Karpas-422 (cell line): ENCODE measurements at regions not wholly inside any gene's neighbourhood (a gene's known extent, or its start where the extent isn't known, plus 50 kb on each side); places are given as distances from the start of the nearest gene placed in this dataset.
A peak's percentile ranks its signal among the peaks of the same experiment; 100 is the strongest.

Source experiments
- DNase-seq: peaks from one replicate; pipeline ENCODE4 v3.0.0-alpha.2; 2015
- H2AFZ ChIP-seq: fragments of 200-600 bp; sonication (generic); 2 replicates; pipeline ENCODE4 v1.6.1; 2014; ENCODE audit warnings: antibody characterized with exemption, low read length, mixed read lengths
- H3K27ac ChIP-seq: fragments of 200-600 bp; sonication (generic); 2 replicates; pipeline ENCODE4 v1.5.1; 2014; ENCODE audit warnings: mild to moderate bottlenecking, low read length, moderate library complexity
- H3K27me3 ChIP-seq: fragments of 200-600 bp; sonication (generic); 2 replicates; pipeline ENCODE4 v1.6.1; 2014; ENCODE audit warnings: low read length, mixed read lengths
- H3K36me3 ChIP-seq: fragments of 200-600 bp; sonication (generic); 2 replicates; pipeline ENCODE4 v1.6.1; 2014; ENCODE audit warnings: low read length, mixed read lengths; ENCODE audit not compliant: insufficient read depth
- H3K4me1 ChIP-seq: fragments of 200-600 bp; sonication (generic); 2 replicates; pipeline ENCODE4 v1.6.1; 2014; ENCODE audit warnings: mild to moderate bottlenecking, low read length, mixed read lengths
- H3K4me2 ChIP-seq: fragments of 200-600 bp; sonication (generic); 2 replicates; pipeline ENCODE4 v1.6.1; 2014; ENCODE audit warnings: low read length, low read depth, mild to moderate bottlenecking; ENCODE audit not compliant: poor library complexity, severe bottlenecking
- H3K4me3 ChIP-seq: fragments of 200-600 bp; sonication (generic); 2 replicates; pipeline ENCODE4 v1.5.1; 2014; ENCODE audit warnings: mild to moderate bottlenecking, antibody characterized with exemption, low read length, mixed read lengths
- H3K79me2 ChIP-seq: fragments of 200-600 bp; sonication (generic); 2 replicates; pipeline ENCODE4 v1.6.1; 2014; ENCODE audit warnings: mild to moderate bottlenecking, low read length, mixed read lengths
- H3K9ac ChIP-seq: fragments of 200-600 bp; sonication (generic); 2 replicates; pipeline ENCODE4 v1.6.0; 2014; ENCODE audit warnings: low read length
- H3K9me2 ChIP-seq: fragments of 200-600 bp; sonication (generic), shearing (Covaris generic); replicated peaks from 2 replicates; pipeline ENCODE4 v1.6.0; 2014; ENCODE audit warnings: mild to moderate bottlenecking, low read length, moderate library complexity; ENCODE audit not compliant: insufficient read depth
- H3K9me3 ChIP-seq: fragments of 300-700, 200-600 bp; sonication (generic); 2 replicates; pipeline ENCODE4 v1.6.1; 2014; ENCODE audit warnings: low read length, mixed read lengths
- H4K20me1 ChIP-seq: fragments of 200-600 bp; sonication (generic); 2 replicates; pipeline ENCODE4 v1.6.1; 2014; ENCODE audit warnings: mild to moderate bottlenecking, antibody characterized with exemption, low read length, low read depth; ENCODE audit not compliant: insufficient read depth

- Histone ChIP-seq H3K4me1 (peaks cover 4% of the 10 kb centered on the region; the same call in 1 of the 2 replicates), H4K20me1 (no peaks in the 10 kb centered on the region), H3K27me3 (no peaks in the 10 kb centered on the region), H3K4me3 (no peak overlapping the region), H3K9me2 (no peaks in the 10 kb centered on the region), H3K4me2 (no peak overlapping the region), H3K27ac (no peak overlapping the region), H3K79me2 (no peaks in the 10 kb centered on the region), H3K9ac (no peak overlapping the region), H3K9me3 (peaks cover 13% of the 10 kb centered on the region), H2AFZ (no peak overlapping the region), H3K36me3 (no peaks in the 10 kb centered on the region)
- no peak for DNase-seq
Measured at GRCh38 chr13:34816245-34816884, 125.7 kb upstream of the NBEA start.

- Histone ChIP-seq H3K4me2 (no peak overlapping the region), H3K27me3 (no peaks in the 10 kb centered on the region), H4K20me1 (no peaks in the 10 kb centered on the region), H3K4me3 (no peak overlapping the region), H3K36me3 (no peaks in the 10 kb centered on the region), H3K79me2 (no peaks in the 10 kb centered on the region), H2AFZ (no peak overlapping the region), H3K9me2 (no peaks in the 10 kb centered on the region), H3K9ac (no peak overlapping the region), H3K9me3 (peaks cover 7% of the 10 kb centered on the region), H3K27ac (no peak overlapping the region), H3K4me1 (peaks cover 4% of the 10 kb centered on the region; the same call in 1 of the 2 replicates)
- no peak for DNase-seq
Measured at GRCh38 chr13:34816908-34817665, 125.0 kb upstream of the NBEA start.

GRCh38 chr13:34822650-34823049 lies 119.4 kb upstream of the NBEA start:
- H3K4me3 ChIP-seq, result no peak overlapping the region
- H3K27me3 ChIP-seq, result no peaks in the 10 kb centered on the region

GRCh38 chr13:34826432-34826831 lies 115.6 kb upstream of the NBEA start:
- no peaks in the 10 kb centered on the region for H3K9me3 ChIP-seq
- no peaks in the 10 kb centered on the region for H3K4me1 ChIP-seq
- no peak overlapping the region for H2AFZ ChIP-seq

More at GRCh38 chr13:34822650-34823049, 119.4 kb upstream of the NBEA start:
- Histone ChIP-seq H3K9me3 (no peaks in the 10 kb centered on the region), H3K9me2 (no peaks in the 10 kb centered on the region), H3K9ac (no peak overlapping the region), H2AFZ (no peak overlapping the region), H4K20me1 (no peaks in the 10 kb centered on the region), H3K36me3 (no peaks in the 10 kb centered on the region), H3K79me2 (no peaks in the 10 kb centered on the region), H3K4me2 (no peak overlapping the region), H3K27ac (no peak overlapping the region), H3K4me1 (no peaks in the 10 kb centered on the region)
- no peak for DNase-seq

GRCh38 chr13:34833562-34834182 lies 108.4 kb upstream of the NBEA start:
- no peaks in the 10 kb centered on the region for H3K27me3 ChIP-seq
- no peaks in the 10 kb centered on the region for H3K9me2 ChIP-seq
- H3K4me1 ChIP-seq, result no peaks in the 10 kb centered on the region
- H2AFZ ChIP-seq, result no peak overlapping the region
- H3K9me3 ChIP-seq, result no peaks in the 10 kb centered on the region
- no peak overlapping the region for H3K4me2 ChIP-seq
- H3K4me3 ChIP-seq, result no peak overlapping the region
- no peak overlapping the region for H3K27ac ChIP-seq
- no peaks in the 10 kb centered on the region for H4K20me1 ChIP-seq
- peak; percentile 46 for DNase-seq
- H3K36me3 ChIP-seq, result no peaks in the 10 kb centered on the region
- H3K79me2 ChIP-seq, result no peaks in the 10 kb centered on the region
- no peak overlapping the region for H3K9ac ChIP-seq

More at GRCh38 chr13:34826432-34826831, 115.6 kb upstream of the NBEA start:
- Histone ChIP-seq H3K9me2 (no peaks in the 10 kb centered on the region), H3K4me3 (no peak overlapping the region), H4K20me1 (no peaks in the 10 kb centered on the region), H3K27me3 (no peaks in the 10 kb centered on the region), H3K79me2 (no peaks in the 10 kb centered on the region), H3K36me3 (no peaks in the 10 kb centered on the region), H3K4me2 (no peak overlapping the region), H3K9ac (no peak overlapping the region), H3K27ac (no peak overlapping the region)
- no peak for DNase-seq

- H3K79me2 ChIP-seq, result no peaks in the 10 kb centered on the region
- H3K4me2 ChIP-seq, result no peak overlapping the region
- no peak overlapping the region for H2AFZ ChIP-seq
- no peaks in the 10 kb centered on the region for H3K27me3 ChIP-seq
- DNase-seq, result no peak
- no peaks in the 10 kb centered on the region for H4K20me1 ChIP-seq
- H3K36me3 ChIP-seq, result no peaks in the 10 kb centered on the region
- no peaks in the 10 kb centered on the region for H3K9me2 ChIP-seq
- no peaks in the 10 kb centered on the region for H3K4me1 ChIP-seq
- H3K4me3 ChIP-seq, result no peak overlapping the region
- H3K27ac ChIP-seq, result no peak overlapping the region
- H3K9me3 ChIP-seq, result no peaks in the 10 kb centered on the region
- H3K9ac ChIP-seq, result no peak overlapping the region
Measured at GRCh38 chr13:34842466-34842865, 99.6 kb upstream of the NBEA start.

- Histone ChIP-seq H3K4me2 (no peak overlapping the region), H3K79me2 (no peaks in the 10 kb centered on the region), H3K9ac (no peak overlapping the region)
Measured at GRCh38 chr13:34847766-34848165, 94.3 kb upstream of the NBEA start.

GRCh38 chr13:34849406-34849805 lies 92.7 kb upstream of the NBEA start:
- Histone ChIP-seq H3K9me3 (no peaks in the 10 kb centered on the region), H3K27ac (no peak overlapping the region), H3K27me3 (no peaks in the 10 kb centered on the region), H3K79me2 (no peaks in the 10 kb centered on the region), H3K9ac (no peak overlapping the region), H3K4me1 (no peaks in the 10 kb centered on the region), H3K4me2 (no peak overlapping the region), H3K4me3 (no peak overlapping the region), H4K20me1 (no peaks in the 10 kb centered on the region), H3K36me3 (no peaks in the 10 kb centered on the region), H2AFZ (no peak overlapping the region), H3K9me2 (no peaks in the 10 kb centered on the region)
- no peak for DNase-seq

More at GRCh38 chr13:34847766-34848165, 94.3 kb upstream of the NBEA start:
- Histone ChIP-seq H3K27me3 (no peaks in the 10 kb centered on the region), H3K4me3 (no peak overlapping the region), H2AFZ (no peak overlapping the region), H3K4me1 (no peaks in the 10 kb centered on the region), H3K36me3 (no peaks in the 10 kb centered on the region), H3K27ac (no peak overlapping the region), H3K9me3 (no peaks in the 10 kb centered on the region), H4K20me1 (no peaks in the 10 kb centered on the region), H3K9me2 (no peaks in the 10 kb centered on the region)
- DNase-seq, result no peak
